HT-29 (cell line): ENCODE measurements at regions not wholly inside any gene's neighbourhood (a gene's known extent, or its start where the extent isn't known, plus 50 kb on each side); places are given as distances from the start of the nearest gene placed in this dataset.

ENCODE experiments used
- DNase-seq: peaks from one replicate; pipeline ENCODE4 v3.0.0-alpha.2; 2015; ENCODE audit warnings: low spot score

- DNase-seq, result no peak
Measured at GRCh38 chr9:108650826-108651225, 205.0 kb downstream of the ACTL7B start.

GRCh38 chr9:108645520-108645919 lies 210.3 kb downstream of the ACTL7B start:
- no peak for DNase-seq

- no peak for DNase-seq
Measured at GRCh38 chr9:108643731-108644510, 211.9 kb downstream of the ACTL7B start.

DNA sequence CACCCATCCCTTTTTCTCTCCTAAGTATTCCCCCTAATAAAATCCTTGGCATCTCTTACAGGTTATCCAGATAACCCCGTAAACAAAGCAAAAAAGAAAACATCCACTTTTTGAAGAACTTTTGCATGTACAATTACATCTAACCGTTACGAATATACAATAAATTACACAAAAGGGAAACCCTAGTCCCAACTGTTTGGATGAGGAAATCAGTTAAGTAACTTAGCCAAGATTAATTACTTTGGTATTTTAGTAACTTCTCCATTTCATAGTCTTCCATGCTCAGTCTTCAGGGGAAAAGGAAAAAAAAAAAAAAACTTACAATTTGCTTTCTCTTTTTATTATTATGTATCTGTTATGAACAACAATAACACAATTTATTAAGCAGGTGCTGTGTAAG lies 212.9 kb downstream of the ACTL7B start:
- no peak for DNase-seq

GRCh38 chr9:108640230-108640629 lies 215.6 kb downstream of the ACTL7B start:
- DNase-seq, result no peak

DNA sequence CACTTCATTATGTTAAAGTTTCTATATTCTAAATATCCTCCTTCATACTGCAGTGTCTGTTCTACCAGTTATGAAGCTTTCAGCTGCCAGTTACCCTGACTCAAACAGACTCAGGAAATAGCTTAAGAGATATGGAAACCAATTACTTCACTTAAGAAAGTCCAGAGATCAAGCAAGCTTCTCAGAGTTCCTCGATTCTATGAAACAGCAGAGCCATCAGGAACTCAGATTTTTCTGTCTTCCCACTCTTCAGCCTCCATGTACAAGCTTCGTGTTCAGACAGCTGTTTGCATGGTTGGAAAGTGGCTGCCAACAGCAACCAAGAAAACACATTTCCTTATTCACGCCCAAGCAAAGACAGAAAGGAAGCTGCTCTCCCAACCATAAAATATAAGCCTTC lies 216.1 kb downstream of the ACTL7B start:
- no peak for DNase-seq

- no peak for DNase-seq
Measured at GRCh38 chr9:108639091-108639490, 216.7 kb downstream of the ACTL7B start.

DNA sequence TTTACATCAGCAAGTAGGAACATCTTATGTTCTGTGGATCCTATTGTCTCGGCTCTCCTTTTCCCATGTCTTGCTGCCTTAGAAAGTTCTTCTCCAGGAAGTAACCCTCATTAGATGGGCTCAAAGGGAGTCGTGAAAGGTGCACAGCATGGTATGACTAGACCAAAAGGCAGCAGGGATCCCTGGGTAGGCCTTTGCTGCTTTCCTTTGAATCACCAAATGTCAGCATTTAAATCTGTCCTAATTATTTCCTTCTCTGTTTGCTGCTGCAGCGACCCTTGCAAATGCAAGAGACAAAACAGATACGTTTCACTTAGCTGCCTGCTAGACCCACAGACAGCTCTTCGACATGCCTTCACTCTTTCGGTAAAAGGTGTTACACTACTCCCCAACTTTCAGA lies 218.4 kb downstream of the ACTL7B start:
- DNase-seq, result no peak

- no peak for DNase-seq
Measured at GRCh38 chr9:108636013-108636412, 219.8 kb downstream of the ACTL7B start.

- no peak for DNase-seq
Measured at GRCh38 chr9:108634672-108635462, 220.9 kb downstream of the ACTL7B start.

GRCh38 chr9:108634204-108634603 lies 221.6 kb downstream of the ACTL7B start:
- peak; percentile 33 for DNase-seq

- no peak for DNase-seq
Measured at GRCh38 chr9:108631496-108632285, 224.1 kb downstream of the ACTL7B start.

DNA sequence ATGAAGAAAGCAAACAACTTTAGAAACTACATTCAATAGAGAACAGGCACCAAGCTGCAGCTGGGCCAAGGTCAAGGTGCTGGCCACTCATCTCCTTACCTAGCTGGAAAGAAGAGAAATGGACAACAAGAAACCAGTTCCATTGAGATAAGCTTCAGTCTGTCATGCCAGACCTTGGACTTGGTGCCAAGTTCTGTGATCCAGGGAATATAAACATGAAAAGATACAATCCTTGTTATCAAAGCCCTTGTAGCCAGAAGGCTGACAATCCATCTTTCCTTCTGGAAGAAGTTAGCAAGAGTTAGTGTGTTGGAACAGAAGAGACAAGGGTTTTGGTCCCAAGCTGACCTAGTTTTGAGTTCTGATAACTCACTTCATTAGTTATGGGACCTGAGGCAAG lies 227.5 kb downstream of the ACTL7B start:
- DNase-seq, result no peak

DNA sequence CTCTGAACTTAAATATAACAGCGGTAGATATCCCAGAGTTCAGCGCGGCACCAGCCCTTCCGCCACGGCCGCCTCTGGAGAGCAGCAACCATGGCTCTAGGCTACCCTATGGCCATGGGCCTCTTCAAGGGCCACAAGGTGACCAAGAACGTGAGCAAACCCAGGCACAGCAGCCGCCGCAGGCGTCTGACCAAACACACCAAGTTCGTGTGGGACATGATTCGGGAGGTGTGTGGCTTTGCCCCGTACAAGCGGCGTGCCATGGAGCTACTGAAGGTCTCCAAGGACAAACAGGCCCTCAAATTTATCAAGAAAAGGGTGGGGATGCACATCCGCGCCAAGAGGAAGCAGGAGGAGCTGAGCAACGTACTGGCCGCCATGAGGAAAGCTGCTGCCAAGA lies 229.0 kb downstream of the ACTL7B start:
- no peak for DNase-seq

GRCh38 chr9:108621991-108622855 lies 233.6 kb downstream of the ACTL7B start:
- no peak for DNase-seq

DNA sequence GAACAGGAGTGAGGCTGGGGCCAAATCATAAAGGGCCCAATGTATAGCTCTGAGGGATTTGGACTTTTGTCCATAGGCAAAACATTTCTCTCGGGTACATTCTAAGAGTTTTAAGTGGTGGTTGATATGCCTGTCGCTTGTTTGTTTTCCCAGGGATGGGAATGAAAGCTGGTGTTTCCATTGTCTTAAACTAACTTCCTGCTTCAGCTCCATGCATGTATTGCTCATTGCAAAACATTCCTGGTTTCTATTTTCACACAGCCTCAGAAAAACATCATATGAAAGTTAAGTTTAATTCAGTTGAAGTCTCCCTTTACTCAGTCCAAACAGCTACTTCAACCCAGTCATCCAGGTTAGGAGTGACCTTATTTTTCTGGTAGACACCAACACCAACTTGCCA lies 235.0 kb downstream of the ACTL7B start:
- no peak for DNase-seq

GRCh38 chr9:108618906-108619550 lies 236.8 kb downstream of the ACTL7B start:
- DNase-seq, result no peak

- no peak for DNase-seq
Measured at GRCh38 chr9:108617676-108618075, 238.1 kb downstream of the ACTL7B start.

- no peak for DNase-seq
Measured at GRCh38 chr9:108615152-108615551, 240.6 kb downstream of the ACTL7B start.

DNA sequence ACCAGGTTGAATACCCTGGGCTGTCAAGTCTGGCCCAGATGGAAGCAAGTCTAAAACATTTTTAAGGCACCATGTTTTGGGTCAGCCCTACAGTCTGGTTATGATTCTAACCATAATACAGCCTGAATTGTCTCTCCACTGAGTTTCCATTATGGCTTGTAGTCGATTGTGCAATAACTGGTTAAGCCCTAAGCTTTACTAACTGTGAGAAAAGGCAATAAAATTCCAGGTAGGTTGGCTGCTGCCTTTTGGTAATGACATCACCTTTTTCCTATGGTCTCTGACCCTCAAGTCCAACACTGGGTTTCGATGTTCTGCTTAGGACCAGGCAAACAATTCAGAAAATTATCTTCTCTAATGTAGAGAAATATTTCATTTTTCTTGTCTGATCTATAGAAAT lies 243.3 kb downstream of the ACTL7B start:
- no peak for DNase-seq

DNA sequence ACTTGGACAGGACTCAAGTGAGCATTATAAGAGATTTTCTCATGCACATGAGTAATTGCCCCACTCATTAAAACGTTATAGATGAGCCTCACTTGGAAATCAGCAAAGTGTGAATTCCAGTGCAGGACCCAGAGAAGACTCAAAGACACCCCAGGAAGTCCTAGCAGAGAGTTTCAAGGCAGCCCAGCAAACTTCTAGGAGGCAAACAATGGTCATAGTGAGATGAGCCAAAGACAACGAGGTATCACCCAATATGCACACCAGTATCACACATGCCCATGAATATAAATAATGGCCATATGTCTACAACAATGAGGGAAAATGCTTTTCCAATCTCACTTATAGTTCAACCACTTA lies 245.9 kb downstream of the ACTL7B start:
- no peak for DNase-seq
